Hepatocyte (in vitro differentiated cells): ENCODE measurements at regions not wholly inside any gene's neighbourhood (a gene's known extent, or its start where the extent isn't known, plus 50 kb on each side); places are given as distances from the start of the nearest gene placed in this dataset.
A peak's percentile ranks its signal among the peaks of the same experiment; 100 is the strongest.

ENCODE experiments used
- DNase-seq: peaks from one replicate; pipeline ENCODE4 v3.0.0-alpha.2; 2016; ENCODE audit warnings: low spot score
- H2AFZ ChIP-seq: fragments of 200-600 bp; sonication (generic); 2 replicates; pipeline ENCODE4 v1.6.0; 2016; ENCODE audit warnings: antibody characterized with exemption, mild to moderate bottlenecking
- H3K27ac ChIP-seq: fragments of 200-600 bp; sonication (generic); 2 replicates; pipeline ENCODE4 v1.5.1; 2016; ENCODE audit warnings: mild to moderate bottlenecking
- H3K27me3 ChIP-seq: fragments of 200-600 bp; sonication (generic); 2 replicates; pipeline ENCODE4 v1.6.1; 2016
- H3K36me3 ChIP-seq: fragments of 200-600 bp; sonication (generic); replicated peaks from 2 replicates; pipeline ENCODE4 v1.5.1; 2016; ENCODE audit warnings: low read depth; ENCODE audit not compliant: insufficient read depth
- H3K4me1 ChIP-seq: fragments of 200-600 bp; sonication (generic); 2 replicates; pipeline ENCODE4 v1.5.1; 2016; ENCODE audit warnings: mild to moderate bottlenecking, moderate library complexity; ENCODE audit not compliant: insufficient read depth
- H3K4me2 ChIP-seq: fragments of 200-600 bp; sonication (generic); 2 replicates; pipeline ENCODE4 v1.6.0; 2016
- H3K4me3 ChIP-seq: fragments of 200-600 bp; sonication (generic); 2 replicates; pipeline ENCODE4 v1.5.1; 2016; ENCODE audit warnings: mild to moderate bottlenecking
- H3K79me2 ChIP-seq: fragments of 200-600 bp; sonication (generic); 2 replicates; pipeline ENCODE4 v1.6.0; 2017; ENCODE audit warnings: mild to moderate bottlenecking
- H3K9me2 ChIP-seq: fragments of 200-600 bp; sonication (generic); replicated peaks from 2 replicates; pipeline ENCODE4 v1.6.0; 2017; ENCODE audit warnings: mild to moderate bottlenecking; ENCODE audit not compliant: insufficient read depth
- H3K9me3 ChIP-seq: fragments of 200-600 bp; sonication (generic); 2 replicates; pipeline ENCODE4 v1.5.1; 2016; ENCODE audit warnings: low read depth, mild to moderate bottlenecking
- H4K20me1 ChIP-seq: fragments of 200-600 bp; sonication (generic); 2 replicates; pipeline ENCODE4 v1.6.0; 2016; ENCODE audit warnings: mild to moderate bottlenecking; ENCODE audit not compliant: insufficient read depth, poor library complexity, severe bottlenecking
- EZH2 ChIP-seq: fragments of 200-600 bp; sonication (generic); IDR thresholded peaks from 2 replicates; pipeline ENCODE4 v1.6.1; 2016; ENCODE audit warnings: antibody characterized with exemption, mild to moderate bottlenecking, borderline replicate concordance
- EZH2phosphoT487 ChIP-seq: fragments of 200-600 bp; sonication (generic); IDR thresholded peaks from one replicate; pipeline ENCODE4 v1.6.1; 2018; ENCODE audit warnings: antibody characterized with exemption, mild to moderate bottlenecking, low read depth, moderate library complexity; ENCODE audit not compliant: unreplicated experiment, severe bottlenecking
- WGBS: methylation state at CpG from one replicate; pipeline ENCODE4 v1.1.6; 2016; ENCODE audit warnings: low lambda C conversion rate; ENCODE audit errors: missing lambda C conversion rate; 5-methylcytosine and 5-hydroxymethylcytosine counted together
- TF ChIP-seq, protein P1 (sequence below): fragments of 200-600 bp; sonication (generic); IDR thresholded peaks from 2 replicates; pipeline ENCODE4 v1.5.1; 2016; ENCODE audit warnings: antibody characterized with exemption, mild to moderate bottlenecking; ENCODE audit not compliant: poor library complexity

DNA sequence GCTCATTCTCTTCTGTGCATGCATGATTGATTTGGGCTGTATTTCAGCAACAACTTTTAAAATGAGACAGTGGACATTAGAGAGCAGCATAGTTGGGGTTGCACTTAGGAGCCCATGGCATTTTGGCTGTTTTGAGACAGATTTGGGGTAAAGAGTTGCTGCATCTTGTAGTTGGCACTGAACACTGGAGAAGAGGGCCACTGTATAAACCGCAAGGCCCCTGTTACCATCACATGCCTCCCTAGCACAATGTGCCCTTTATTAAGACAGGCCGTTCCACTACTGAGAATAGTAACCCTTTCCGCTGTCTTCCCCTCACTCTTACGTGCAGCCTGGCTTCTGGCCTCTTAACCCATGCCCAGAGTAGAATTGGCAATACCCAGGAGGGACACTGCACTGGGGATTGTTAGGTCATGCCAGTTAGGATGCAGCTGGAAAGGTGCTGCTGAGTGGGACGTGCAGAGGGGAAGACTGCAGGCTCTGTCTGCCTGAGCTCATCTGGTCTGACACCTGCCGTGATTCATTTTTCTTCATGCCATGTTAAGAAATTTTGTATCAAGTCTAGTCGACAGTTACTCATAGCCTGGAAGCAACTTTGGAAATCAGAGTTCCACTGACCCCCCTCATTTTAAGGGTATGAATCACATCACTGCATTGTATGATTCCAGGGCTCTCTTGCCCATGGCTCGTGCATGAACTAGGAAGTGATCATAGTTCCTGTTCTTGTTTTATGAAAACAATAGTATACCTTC is 146.9 kb upstream of the DMRT1 start:
- H3K9me3 ChIP-seq, result no peaks in the 10 kb centered on the region

DNA sequence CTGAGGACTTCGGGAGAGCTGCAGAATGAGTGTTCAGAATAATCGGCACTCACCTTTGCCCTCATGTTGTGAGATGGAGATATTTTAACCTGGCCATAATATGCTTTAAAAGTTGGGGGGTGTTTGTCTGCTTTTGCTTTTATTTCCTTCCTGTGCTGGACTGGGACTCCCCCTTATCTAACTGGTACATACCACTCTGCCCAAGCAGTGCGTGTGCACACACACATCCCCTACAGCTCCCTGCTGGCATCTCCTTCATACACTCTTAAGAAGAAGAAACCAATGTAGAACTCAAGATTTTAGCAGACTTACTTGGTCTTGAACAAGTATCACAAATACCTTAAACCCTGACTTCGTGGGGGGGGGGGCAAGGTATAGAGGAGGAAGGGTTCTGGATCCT is 146.2 kb upstream of the DMRT1 start:
- no peak overlapping the region for H2AFZ ChIP-seq

More for the DNA sequence above, 146.9 kb upstream of the DMRT1 start:
- Histone ChIP-seq H4K20me1 (no peaks in the 10 kb centered on the region), H2AFZ (no peak overlapping the region), H3K36me3 (no peaks in the 10 kb centered on the region), H3K4me2 (peak overlapping the region; percentile 68), H3K9me2 (no peaks in the 10 kb centered on the region), H3K79me2 (peaks cover 27% of the 10 kb centered on the region), H3K4me1 (peaks cover 44% of the 10 kb centered on the region), H3K4me3 (no peak overlapping the region), H3K27ac (peak overlapping the region; percentile 78), H3K27me3 (no peaks in the 10 kb centered on the region)
- peak; percentile 32 for DNase-seq
- TF ChIP-seq EZH2phosphoT487 (no peak), EZH2 (no peak)
- TF ChIP-seq, protein P1, sequence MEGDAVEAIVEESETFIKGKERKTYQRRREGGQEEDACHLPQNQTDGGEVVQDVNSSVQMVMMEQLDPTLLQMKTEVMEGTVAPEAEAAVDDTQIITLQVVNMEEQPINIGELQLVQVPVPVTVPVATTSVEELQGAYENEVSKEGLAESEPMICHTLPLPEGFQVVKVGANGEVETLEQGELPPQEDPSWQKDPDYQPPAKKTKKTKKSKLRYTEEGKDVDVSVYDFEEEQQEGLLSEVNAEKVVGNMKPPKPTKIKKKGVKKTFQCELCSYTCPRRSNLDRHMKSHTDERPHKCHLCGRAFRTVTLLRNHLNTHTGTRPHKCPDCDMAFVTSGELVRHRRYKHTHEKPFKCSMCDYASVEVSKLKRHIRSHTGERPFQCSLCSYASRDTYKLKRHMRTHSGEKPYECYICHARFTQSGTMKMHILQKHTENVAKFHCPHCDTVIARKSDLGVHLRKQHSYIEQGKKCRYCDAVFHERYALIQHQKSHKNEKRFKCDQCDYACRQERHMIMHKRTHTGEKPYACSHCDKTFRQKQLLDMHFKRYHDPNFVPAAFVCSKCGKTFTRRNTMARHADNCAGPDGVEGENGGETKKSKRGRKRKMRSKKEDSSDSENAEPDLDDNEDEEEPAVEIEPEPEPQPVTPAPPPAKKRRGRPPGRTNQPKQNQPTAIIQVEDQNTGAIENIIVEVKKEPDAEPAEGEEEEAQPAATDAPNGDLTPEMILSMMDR, result no peak
- whole genome bisulfite sequencing, result 78% methylated on average over 8 of the region's 8 CpGs

DNA sequence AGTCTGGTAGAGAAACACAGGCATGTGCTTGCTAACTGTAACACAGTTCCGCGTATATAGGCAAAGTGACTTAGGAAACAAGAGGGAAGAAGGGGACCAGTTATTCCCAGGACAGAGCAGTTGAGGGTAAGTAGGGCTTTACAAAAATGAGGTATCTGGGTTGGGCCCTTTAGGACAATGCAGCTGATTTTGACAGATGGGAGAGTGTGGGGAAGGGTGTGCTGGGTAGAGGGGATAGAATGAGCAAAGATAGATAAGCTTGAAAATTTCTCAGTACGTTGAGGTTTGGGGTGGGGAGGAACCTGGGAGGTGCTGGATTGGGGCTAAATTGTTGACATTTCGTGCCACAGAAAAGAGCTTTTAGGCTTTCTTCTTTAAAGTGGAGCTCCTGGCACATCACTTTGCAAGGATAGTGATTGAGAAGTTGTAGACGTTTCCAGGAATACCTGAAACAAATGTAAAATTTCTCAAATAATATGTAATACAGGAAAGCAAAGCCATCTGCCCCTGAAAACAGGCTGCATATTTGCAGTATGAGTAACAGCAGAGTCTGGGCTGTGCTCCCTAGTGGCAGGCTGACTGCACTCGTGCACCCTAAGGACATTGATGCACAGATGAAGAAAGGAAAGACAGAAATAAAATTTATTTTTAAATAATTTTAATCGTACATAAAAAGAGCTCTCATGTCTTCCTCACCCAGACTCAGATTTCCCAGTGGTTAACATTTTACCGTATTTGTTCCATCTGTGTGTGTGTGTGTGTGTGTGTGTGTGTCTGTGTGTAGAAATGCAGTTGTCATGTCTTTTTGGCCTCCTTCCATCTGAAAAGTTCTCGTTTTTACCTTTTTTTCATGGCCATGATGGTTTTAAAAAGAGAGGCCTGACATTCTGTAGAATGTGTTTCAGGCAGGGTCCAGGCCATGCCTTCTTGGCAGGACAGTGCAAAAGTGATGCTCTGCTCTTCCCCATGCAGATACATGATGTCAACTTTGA is 144.9 kb upstream of the DMRT1 start:
- H3K79me2 ChIP-seq, result peaks cover 29% of the 10 kb centered on the region
- TF ChIP-seq, protein P1, result no peak
- TF ChIP-seq EZH2 (no peak), EZH2phosphoT487 (no peak)
- H3K36me3 ChIP-seq, result no peaks in the 10 kb centered on the region
- no peaks in the 10 kb centered on the region for H3K9me2 ChIP-seq
- no peak overlapping the region for H3K4me2 ChIP-seq
- WGBS, result 62% methylated on average over 9 of the region's 9 CpGs
- H2AFZ ChIP-seq, result no peak overlapping the region
- DNase-seq, result peak; percentile 63
- no peaks in the 10 kb centered on the region for H3K27me3 ChIP-seq
- H3K9me3 ChIP-seq, result no peaks in the 10 kb centered on the region
- H4K20me1 ChIP-seq, result no peaks in the 10 kb centered on the region
- H3K4me3 ChIP-seq, result no peak overlapping the region
- peaks cover 47% of the 10 kb centered on the region for H3K4me1 ChIP-seq
- peak overlapping the region; percentile 29 for H3K27ac ChIP-seq

More for the DNA sequence above, 146.2 kb upstream of the DMRT1 start:
- H3K4me3 ChIP-seq, result no peak overlapping the region
- peaks cover 47% of the 10 kb centered on the region for H3K4me1 ChIP-seq
- TF ChIP-seq EZH2phosphoT487, result no peak
- TF ChIP-seq EZH2, result no peak
- TF ChIP-seq, protein P1, result no peak
- H3K27me3 ChIP-seq, result no peaks in the 10 kb centered on the region
- DNase-seq, result no peak
- H3K27ac ChIP-seq, result peak overlapping the region; percentile 78
- no peaks in the 10 kb centered on the region for H3K36me3 ChIP-seq
- H3K4me2 ChIP-seq, result peak overlapping the region; percentile 68
- no peaks in the 10 kb centered on the region for H3K9me3 ChIP-seq
- peaks cover 29% of the 10 kb centered on the region for H3K79me2 ChIP-seq
- WGBS, result 55% methylated on average over 4 of the region's 4 CpGs
- no peaks in the 10 kb centered on the region for H3K9me2 ChIP-seq
- H4K20me1 ChIP-seq, result no peaks in the 10 kb centered on the region
